ENCODE measurements at regions not wholly inside any gene's neighbourhood (a gene's known extent, or its start where the extent isn't known, plus 50 kb on each side); places are given as distances from the start of the nearest gene placed in this dataset.

GRCh38 chr9:111258209-111258874 is 71.7 kb downstream of the OR2K2 start:
- H3K36me3 Mint-ChIP-seq, result no peaks in the 10 kb centered on the region
- DNase-seq (ENCODE audit: low spot score) (no peak), ATAC-seq (no peak)
- peaks cover 9% of the 10 kb centered on the region for H3K4me1 Mint-ChIP-seq
- H3K27ac Mint-ChIP-seq, result no peak overlapping the region
- no peaks in the 10 kb centered on the region for H3K27me3 Mint-ChIP-seq (ENCODE audit: low read depth)
- ChIA-PET POLR2A (no interaction called here), CTCF (no interaction called here)
- peaks cover 16% of the 10 kb centered on the region for H3K9me3 Mint-ChIP-seq
- no peak overlapping the region for H3K4me3 Mint-ChIP-seq
- TF ChIP-seq FOXP1 (CRISPR knock-in tag; IDR thresholded peaks at IDR 0.05; ENCODE audit: borderline replicate concordance), result no peak
- TF ChIP-seq ATF3 (CRISPR knock-in tag; conservative IDR thresholded peaks at IDR 0.05), result no peak
- no peak for TF ChIP-seq TEAD4 (CRISPR knock-in tag; IDR thresholded peaks at IDR 0.05)
- no peak for TF ChIP-seq IRF1 (CRISPR knock-in tag; IDR thresholded peaks at IDR 0.05)
- TF ChIP-seq ZNF532 (CRISPR knock-in tag; IDR thresholded peaks at IDR 0.05; ENCODE audit: borderline replicate concordance), result no peak
- no peak for TF ChIP-seq ZNF219 (CRISPR knock-in tag; IDR thresholded peaks at IDR 0.05; ENCODE audit: borderline replicate concordance)
- TF ChIP-seq, protein P1, sequence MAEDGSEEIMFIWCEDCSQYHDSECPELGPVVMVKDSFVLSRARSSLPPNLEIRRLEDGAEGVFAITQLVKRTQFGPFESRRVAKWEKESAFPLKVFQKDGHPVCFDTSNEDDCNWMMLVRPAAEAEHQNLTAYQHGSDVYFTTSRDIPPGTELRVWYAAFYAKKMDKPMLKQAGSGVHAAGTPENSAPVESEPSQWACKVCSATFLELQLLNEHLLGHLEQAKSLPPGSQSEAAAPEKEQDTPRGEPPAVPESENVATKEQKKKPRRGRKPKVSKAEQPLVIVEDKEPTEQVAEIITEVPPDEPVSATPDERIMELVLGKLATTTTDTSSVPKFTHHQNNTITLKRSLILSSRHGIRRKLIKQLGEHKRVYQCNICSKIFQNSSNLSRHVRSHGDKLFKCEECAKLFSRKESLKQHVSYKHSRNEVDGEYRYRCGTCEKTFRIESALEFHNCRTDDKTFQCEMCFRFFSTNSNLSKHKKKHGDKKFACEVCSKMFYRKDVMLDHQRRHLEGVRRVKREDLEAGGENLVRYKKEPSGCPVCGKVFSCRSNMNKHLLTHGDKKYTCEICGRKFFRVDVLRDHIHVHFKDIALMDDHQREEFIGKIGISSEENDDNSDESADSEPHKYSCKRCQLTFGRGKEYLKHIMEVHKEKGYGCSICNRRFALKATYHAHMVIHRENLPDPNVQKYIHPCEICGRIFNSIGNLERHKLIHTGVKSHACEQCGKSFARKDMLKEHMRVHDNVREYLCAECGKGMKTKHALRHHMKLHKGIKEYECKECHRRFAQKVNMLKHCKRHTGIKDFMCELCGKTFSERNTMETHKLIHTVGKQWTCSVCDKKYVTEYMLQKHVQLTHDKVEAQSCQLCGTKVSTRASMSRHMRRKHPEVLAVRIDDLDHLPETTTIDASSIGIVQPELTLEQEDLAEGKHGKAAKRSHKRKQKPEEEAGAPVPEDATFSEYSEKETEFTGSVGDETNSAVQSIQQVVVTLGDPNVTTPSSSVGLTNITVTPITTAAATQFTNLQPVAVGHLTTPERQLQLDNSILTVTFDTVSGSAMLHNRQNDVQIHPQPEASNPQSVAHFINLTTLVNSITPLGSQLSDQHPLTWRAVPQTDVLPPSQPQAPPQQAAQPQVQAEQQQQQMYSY (CRISPR knock-in tag; IDR thresholded peaks at IDR 0.05), result no peak
- no peak for TF ChIP-seq MAX (CRISPR knock-in tag; IDR thresholded peaks at IDR 0.05)
- TF ChIP-seq, protein P2, sequence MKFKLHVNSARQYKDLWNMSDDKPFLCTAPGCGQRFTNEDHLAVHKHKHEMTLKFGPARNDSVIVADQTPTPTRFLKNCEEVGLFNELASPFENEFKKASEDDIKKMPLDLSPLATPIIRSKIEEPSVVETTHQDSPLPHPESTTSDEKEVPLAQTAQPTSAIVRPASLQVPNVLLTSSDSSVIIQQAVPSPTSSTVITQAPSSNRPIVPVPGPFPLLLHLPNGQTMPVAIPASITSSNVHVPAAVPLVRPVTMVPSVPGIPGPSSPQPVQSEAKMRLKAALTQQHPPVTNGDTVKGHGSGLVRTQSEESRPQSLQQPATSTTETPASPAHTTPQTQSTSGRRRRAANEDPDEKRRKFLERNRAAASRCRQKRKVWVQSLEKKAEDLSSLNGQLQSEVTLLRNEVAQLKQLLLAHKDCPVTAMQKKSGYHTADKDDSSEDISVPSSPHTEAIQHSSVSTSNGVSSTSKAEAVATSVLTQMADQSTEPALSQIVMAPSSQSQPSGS (CRISPR knock-in tag; IDR thresholded peaks at IDR 0.05; ENCODE audit: borderline replicate concordance, low read depth), result no peak
- TF ChIP-seq, protein P3, sequence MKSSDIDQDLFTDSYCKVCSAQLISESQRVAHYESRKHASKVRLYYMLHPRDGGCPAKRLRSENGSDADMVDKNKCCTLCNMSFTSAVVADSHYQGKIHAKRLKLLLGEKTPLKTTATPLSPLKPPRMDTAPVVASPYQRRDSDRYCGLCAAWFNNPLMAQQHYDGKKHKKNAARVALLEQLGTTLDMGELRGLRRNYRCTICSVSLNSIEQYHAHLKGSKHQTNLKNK (CRISPR knock-in tag; IDR thresholded peaks at IDR 0.05), result no peak
- no peak for TF ChIP-seq EMX1 (CRISPR knock-in tag; IDR thresholded peaks at IDR 0.05)
- TF ChIP-seq ZNF317 (CRISPR knock-in tag; IDR thresholded peaks at IDR 0.05; ENCODE audit: borderline replicate concordance, low read depth), result no peak
- TF ChIP-seq CTCF (IDR thresholded peaks at IDR 0.05), result no peak
- TF ChIP-seq CREM (CRISPR knock-in tag; IDR thresholded peaks at IDR 0.05), result no peak
- TF ChIP-seq ZNF512 (CRISPR knock-in tag; IDR thresholded peaks at IDR 0.05; ENCODE audit: borderline replicate concordance), result no peak
- no peak for TF ChIP-seq CDX4 (CRISPR knock-in tag; IDR thresholded peaks at IDR 0.05; ENCODE audit: borderline replicate concordance)
- TF ChIP-seq, protein P4, sequence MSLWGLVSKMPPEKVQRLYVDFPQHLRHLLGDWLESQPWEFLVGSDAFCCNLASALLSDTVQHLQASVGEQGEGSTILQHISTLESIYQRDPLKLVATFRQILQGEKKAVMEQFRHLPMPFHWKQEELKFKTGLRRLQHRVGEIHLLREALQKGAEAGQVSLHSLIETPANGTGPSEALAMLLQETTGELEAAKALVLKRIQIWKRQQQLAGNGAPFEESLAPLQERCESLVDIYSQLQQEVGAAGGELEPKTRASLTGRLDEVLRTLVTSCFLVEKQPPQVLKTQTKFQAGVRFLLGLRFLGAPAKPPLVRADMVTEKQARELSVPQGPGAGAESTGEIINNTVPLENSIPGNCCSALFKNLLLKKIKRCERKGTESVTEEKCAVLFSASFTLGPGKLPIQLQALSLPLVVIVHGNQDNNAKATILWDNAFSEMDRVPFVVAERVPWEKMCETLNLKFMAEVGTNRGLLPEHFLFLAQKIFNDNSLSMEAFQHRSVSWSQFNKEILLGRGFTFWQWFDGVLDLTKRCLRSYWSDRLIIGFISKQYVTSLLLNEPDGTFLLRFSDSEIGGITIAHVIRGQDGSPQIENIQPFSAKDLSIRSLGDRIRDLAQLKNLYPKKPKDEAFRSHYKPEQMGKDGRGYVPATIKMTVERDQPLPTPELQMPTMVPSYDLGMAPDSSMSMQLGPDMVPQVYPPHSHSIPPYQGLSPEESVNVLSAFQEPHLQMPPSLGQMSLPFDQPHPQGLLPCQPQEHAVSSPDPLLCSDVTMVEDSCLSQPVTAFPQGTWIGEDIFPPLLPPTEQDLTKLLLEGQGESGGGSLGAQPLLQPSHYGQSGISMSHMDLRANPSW (CRISPR knock-in tag; conservative IDR thresholded peaks at IDR 0.05; ENCODE audit: low read depth), result no peak
